Ishikawa (cell line): ENCODE measurements at regions not wholly inside any gene's neighbourhood (a gene's known extent, or its start where the extent isn't known, plus 50 kb on each side); places are given as distances from the start of the nearest gene placed in this dataset.

Experiments
- CEBPB ChIP-seq: IDR thresholded peaks from 2 replicates; pipeline ENCODE4 v1.6.1; 2012
- CREB1 ChIP-seq: IDR thresholded peaks from 2 replicates; pipeline ENCODE4 v1.6.1; 2012; ENCODE audit warnings: low read depth
- EGR1 ChIP-seq: IDR thresholded peaks from 2 replicates; pipeline ENCODE4 v1.6.1; 2012
- EP300 ChIP-seq: IDR thresholded peaks from 2 replicates; pipeline ENCODE4 v1.6.1; 2012; ENCODE audit warnings: borderline replicate concordance
- FOXM1 ChIP-seq: IDR thresholded peaks from 2 replicates; pipeline ENCODE4 v1.6.1; 2012; ENCODE audit warnings: low read depth, borderline replicate concordance
- MAX ChIP-seq: IDR thresholded peaks from 2 replicates; pipeline ENCODE4 v1.6.1; 2012
- NFIC ChIP-seq: IDR thresholded peaks from 2 replicates; pipeline ENCODE4 v1.6.1; 2012
- RAD21 ChIP-seq: IDR thresholded peaks from 2 replicates; pipeline ENCODE4 v1.6.1; 2012; ENCODE audit warnings: low read depth
- REST ChIP-seq: IDR thresholded peaks from 2 replicates; pipeline ENCODE4 v1.6.1; 2012; ENCODE audit warnings: low read depth, mild to moderate bottlenecking
- TAF1 ChIP-seq: IDR thresholded peaks from 2 replicates; pipeline ENCODE4 v1.6.1; 2012; ENCODE audit warnings: low read depth, mild to moderate bottlenecking
- TCF12 ChIP-seq: IDR thresholded peaks from 2 replicates; pipeline ENCODE4 v1.6.1; 2012; ENCODE audit warnings: low read depth
- TEAD4 ChIP-seq: IDR thresholded peaks from 2 replicates; pipeline ENCODE4 v1.6.1; 2012
- USF1 ChIP-seq: IDR thresholded peaks from 2 replicates; pipeline ENCODE4 v1.6.1; 2012
- YY1 ChIP-seq: IDR thresholded peaks from 2 replicates; pipeline ENCODE4 v1.6.1; 2012; ENCODE audit warnings: low read depth
- ZBTB7A ChIP-seq: IDR thresholded peaks from 2 replicates; pipeline ENCODE4 v1.6.1; 2012; ENCODE audit warnings: low read depth

- no peak for TF ChIP-seq CEBPB
- no peak for TF ChIP-seq TCF12
- no peak for TF ChIP-seq EGR1
- TF ChIP-seq RAD21 = no peak
- no peak for TF ChIP-seq YY1
- no peak for TF ChIP-seq REST
- no peak for TF ChIP-seq USF1
- no peak for TF ChIP-seq FOXM1
- TF ChIP-seq ZBTB7A = no peak
Observed at GRCh38 chr7:41817386-41817785, 114.5 kb upstream of the INHBA start.

- TF ChIP-seq RAD21 (no peak), NFIC (no peak), MAX (no peak), CEBPB (no peak), CREB1 (no peak), FOXM1 (no peak), ZBTB7A (no peak), EGR1 (no peak), TAF1 (no peak), REST (no peak), TCF12 (no peak), EP300 (no peak)
Observed at GRCh38 chr7:41816111-41816510, 113.2 kb upstream of the INHBA start.

DNA sequence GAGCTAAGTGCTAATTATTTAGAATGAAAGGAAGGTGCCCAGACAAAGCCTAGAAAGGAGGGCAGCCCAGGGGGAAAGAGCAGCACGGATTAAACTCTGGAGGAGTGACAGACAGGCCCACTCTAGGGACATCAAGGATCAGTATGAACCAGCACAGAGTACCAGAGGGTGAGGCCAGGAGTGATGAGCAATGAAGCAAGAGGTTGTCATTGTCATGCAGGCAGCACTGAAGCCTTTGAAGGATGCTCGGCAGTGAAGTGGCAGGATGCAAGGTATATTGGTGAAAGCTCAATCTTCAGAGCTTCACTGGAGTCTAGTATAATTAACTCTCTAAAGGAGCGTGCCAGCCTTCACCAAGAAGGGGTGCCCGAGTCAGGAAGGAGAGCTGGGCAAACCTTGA, 112.0 kb upstream of the INHBA start:
- no peak for TF ChIP-seq USF1
- no peak for TF ChIP-seq REST
- TF ChIP-seq CEBPB = no peak
- TF ChIP-seq MAX = no peak
- no peak for TF ChIP-seq RAD21
- TF ChIP-seq EGR1 = no peak
- no peak for TF ChIP-seq ZBTB7A
- TF ChIP-seq YY1 = no peak
- TF ChIP-seq EP300 = no peak
- no peak for TF ChIP-seq CREB1
- TF ChIP-seq FOXM1 = no peak

DNA sequence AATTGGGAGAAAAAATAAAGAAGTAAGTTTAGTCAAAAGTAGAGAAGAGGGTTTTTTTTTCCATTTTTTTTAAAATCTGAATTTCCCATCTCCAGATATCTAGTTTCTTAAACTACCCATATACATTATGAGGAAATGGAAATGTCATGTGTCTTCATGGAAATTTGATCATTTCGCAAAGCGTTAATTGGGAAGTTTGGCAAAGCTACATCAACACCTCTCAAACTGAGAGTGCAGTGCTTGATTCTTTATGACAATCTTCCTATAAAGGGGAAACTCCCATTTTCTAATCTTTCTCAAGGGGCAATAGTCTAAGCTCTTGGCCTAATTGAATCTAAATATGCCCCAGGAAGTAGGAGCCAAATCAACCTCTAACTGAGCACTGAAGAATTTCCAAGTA, 110.4 kb upstream of the INHBA start:
- TF ChIP-seq ZBTB7A (no peak), RAD21 (no peak), TAF1 (no peak), YY1 (no peak), TEAD4 (no peak), MAX (no peak), TCF12 (no peak), CEBPB (no peak), EP300 (no peak), EGR1 (no peak), REST (no peak), NFIC (no peak), CREB1 (no peak), FOXM1 (no peak), USF1 (no peak)
